Suprapubic skin (tissue), 4 donors: ENCODE measurements at regions not wholly inside any gene's neighbourhood (a gene's known extent, or its start where the extent isn't known, plus 50 kb on each side); places are given as distances from the start of the nearest gene placed in this dataset.

Experiments
- CTCF ChIP-seq, 2 donors: fragments of 200-600 bp in 1 of 2; fragments of 450-650 bp in 1 of 2; sonication (generic) in 1 of 2; IDR thresholded peaks; one replicate each; pipeline ENCODE4 v1.5.1; 2016 to 2019; ENCODE audit warnings: antibody characterized with exemption in 2 of 2, mild to moderate bottlenecking in 1 of 2, moderate library complexity in 1 of 2
- EP300 ChIP-seq: sonication (generic); formaldehyde crosslinking; IDR thresholded peaks from one replicate; pipeline ENCODE4 v1.6.1; 2017; ENCODE audit warnings: antibody characterized with exemption
- POLR2A ChIP-seq, 2 donors: fragments of 450-650 bp; IDR thresholded peaks; one replicate each; pipeline ENCODE4 v1.6.1; 2017; ENCODE audit warnings: antibody characterized with exemption in 2 of 2, mild to moderate bottlenecking in 2 of 2, moderate library complexity in 2 of 2
- POLR2AphosphoS5 ChIP-seq, 3 donors: sonication (generic); formaldehyde crosslinking; IDR thresholded peaks; one replicate each; pipeline ENCODE4 v1.6.1; 2017; ENCODE audit warnings: antibody characterized with exemption in 3 of 3

GRCh38 chr7:55272328-55272727, 92.8 kb upstream of the LANCL2 start:
- TF ChIP-seq CTCF (IDR thresholded peaks at IDR 0.05) (no peak), POLR2A (IDR thresholded peaks at IDR 0.05) (no peak), EP300 (no peak), POLR2AphosphoS5 (IDR thresholded peaks at IDR 0.05) (no peak)
